Neuronal stem cell (in vitro differentiated cells): ENCODE measurements at regions not wholly inside any gene's neighbourhood (a gene's known extent, or its start where the extent isn't known, plus 50 kb on each side); places are given as distances from the start of the nearest gene placed in this dataset.
A peak's percentile ranks its signal among the peaks of the same experiment; 100 is the strongest.

ENCODE experiments used
- DNase-seq: peaks from one replicate; pipeline ENCODE4 v3.0.0-alpha.2; 2013; ENCODE audit warnings: low spot score
- H2AFZ ChIP-seq: one replicate; pipeline ENCODE4 v1.6.1; 2013; ENCODE audit warnings: mild to moderate bottlenecking, low read length, inconsistent platforms
- H2AK5ac ChIP-seq: 2 replicates; pipeline ENCODE4 v1.6.1; 2013; ENCODE audit warnings: low read depth, mild to moderate bottlenecking, inconsistent platforms, low read length, moderate library complexity, mixed read lengths
- H2BK120ac ChIP-seq: 2 replicates; pipeline ENCODE4 v1.6.1; 2013; ENCODE audit warnings: low read depth, mild to moderate bottlenecking, inconsistent platforms, low read length, moderate library complexity, mixed read lengths
- H2BK12ac ChIP-seq: one replicate; pipeline ENCODE4 v1.6.1; 2013; ENCODE audit warnings: low read length, inconsistent platforms
- H2BK15ac ChIP-seq: 2 replicates; pipeline ENCODE4 v1.6.1; 2013; ENCODE audit warnings: mild to moderate bottlenecking, low read length, inconsistent platforms, mixed read lengths
- H2BK5ac ChIP-seq: one replicate; pipeline ENCODE4 v1.6.1; 2013; ENCODE audit warnings: inconsistent platforms, mild to moderate bottlenecking, low read length, moderate library complexity
- H3K14ac ChIP-seq: one replicate; pipeline ENCODE4 v1.6.1; 2013; ENCODE audit warnings: low read length, inconsistent platforms
- H3K18ac ChIP-seq: 2 replicates; pipeline ENCODE4 v1.6.1; 2013; ENCODE audit warnings: low read length, inconsistent platforms
- H3K23ac ChIP-seq: 2 replicates; pipeline ENCODE4 v1.6.1; 2013; ENCODE audit warnings: low read depth, mild to moderate bottlenecking, mixed read lengths, low read length, inconsistent platforms; ENCODE audit not compliant: poor library complexity
- H3K27ac ChIP-seq: replicated peaks from 3 replicates; pipeline ENCODE4 v1.5.1; 2013; ENCODE audit warnings: low read length, inconsistent platforms
- H3K27me3 ChIP-seq, 3 experiments: 2 replicates each; pipeline ENCODE4 v1.6.1; 2013; ENCODE audit warnings: low read length in 3 of 3, mild to moderate bottlenecking in 2 of 3, inconsistent platforms in 1 of 3, low read depth in 1 of 3, mixed read lengths in 1 of 3, moderate library complexity in 1 of 3; ENCODE audit not compliant: control insufficient read depth in 3 of 3, insufficient read depth in 3 of 3
- H3K36me3 ChIP-seq, 2 donors: replicated peaks in 1 of 2; 2 replicates each; pipeline ENCODE4 v1.6.1; 2013; ENCODE audit warnings: low read length in 2 of 2; ENCODE audit not compliant: control insufficient read depth in 2 of 2, insufficient read depth in 2 of 2
- H3K4ac ChIP-seq: 2 replicates; pipeline ENCODE4 v1.6.1; 2013; ENCODE audit warnings: inconsistent platforms, mild to moderate bottlenecking, low read length, moderate library complexity
- H3K4me1 ChIP-seq, 2 donors: 1 replicate in 1 of 2; 2 replicates in 1 of 2; pipeline ENCODE4 v1.6.1; 2013; ENCODE audit warnings: low read length in 2 of 2, low read depth in 1 of 2; ENCODE audit not compliant: control insufficient read depth in 2 of 2, insufficient read depth in 1 of 2
- H3K4me2 ChIP-seq: one replicate; pipeline ENCODE4 v1.6.1; 2013; ENCODE audit warnings: mild to moderate bottlenecking, low read length, inconsistent platforms; ENCODE audit not compliant: insufficient read depth, poor library complexity, severe bottlenecking
- H3K4me3 ChIP-seq, 2 donors: 2 replicates each; pipeline ENCODE4 v1.5.1; 2013; ENCODE audit warnings: low read length in 2 of 2, mild to moderate bottlenecking in 2 of 2, inconsistent platforms in 1 of 2, moderate library complexity in 1 of 2
- H3K79me1 ChIP-seq: one replicate; pipeline ENCODE4 v1.6.1; 2013; ENCODE audit warnings: low read depth, mild to moderate bottlenecking, inconsistent platforms, low read length, moderate library complexity
- H3K9ac ChIP-seq: one replicate; pipeline ENCODE4 v1.6.1; 2013; ENCODE audit warnings: mild to moderate bottlenecking, low read depth, low read length, inconsistent platforms; ENCODE audit not compliant: poor library complexity
- H3K9me3 ChIP-seq, 2 donors: replicated peaks in 1 of 2; 2 replicates each; pipeline versions ENCODE3 to v1.6.1; 2013; ENCODE audit warnings: low read length in 2 of 2, mild to moderate bottlenecking in 2 of 2, inconsistent platforms in 1 of 2, low read depth in 1 of 2, mixed read lengths in 1 of 2, moderate library complexity in 1 of 2; ENCODE audit not compliant: control insufficient read depth in 2 of 2, insufficient read depth in 1 of 2
- H4K8ac ChIP-seq: one replicate; pipeline ENCODE4 v1.6.1; 2013; ENCODE audit warnings: low read depth, mild to moderate bottlenecking, inconsistent platforms, low read length, moderate library complexity
- H4K91ac ChIP-seq: one replicate; pipeline ENCODE4 v1.6.1; 2013; ENCODE audit warnings: low read length, low read depth, mild to moderate bottlenecking, inconsistent platforms; ENCODE audit not compliant: poor library complexity
- WGBS, 2 donors: extraction: QIAGEN DNeasy Blood & Tissue Kit; methylation state at CpG; one replicate each; pipeline ENCODE4 v1.1.7; 2013; ENCODE audit warnings: missing lambda C conversion rate in 2 of 2, mixed read lengths in 1 of 2; ENCODE audit not compliant: insufficient read length in 2 of 2, insufficient replicate concordance in 1 of 2; ENCODE audit errors: extremely low coverage in 2 of 2; 5-methylcytosine and 5-hydroxymethylcytosine counted together

DNA sequence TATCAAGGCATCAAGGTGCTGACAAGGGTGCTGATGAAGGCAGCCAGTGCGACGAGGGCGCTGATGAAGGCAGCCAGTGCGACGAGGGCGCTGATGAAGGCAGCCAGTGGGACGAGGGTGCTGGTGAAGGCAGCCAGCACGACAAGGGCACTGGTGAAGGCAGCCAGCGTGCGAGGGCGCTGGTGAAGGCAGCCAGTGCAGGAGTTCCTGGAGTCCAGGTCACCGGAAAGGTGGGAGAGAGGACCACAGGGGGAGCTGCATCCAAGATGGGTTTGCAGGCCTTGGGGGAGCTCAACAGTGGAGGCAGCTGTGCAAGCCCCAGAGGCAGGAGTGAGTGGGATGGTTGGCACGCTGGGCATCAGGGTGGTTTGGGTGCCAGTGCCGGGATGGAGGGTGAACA lies 176.3 kb downstream of the TBXT start:
- H3K27me3 ChIP-seq = peaks cover 17 to 67% (median 46%) of the 10 kb centered on the region in 3 experiments
- no peaks in the 10 kb centered on the region for H3K9me3 ChIP-seq
- H2BK5ac ChIP-seq = no peak overlapping the region
- no CpG with 5 or more reads among the region's 14 CpGs for WGBS, 2 donors
- H3K27ac ChIP-seq = no peak overlapping the region
- no peak overlapping the region for H2AFZ ChIP-seq
- no peak overlapping the region for H3K4me2 ChIP-seq
- H2AK5ac ChIP-seq = no peak overlapping the region
- no peak overlapping the region for H3K14ac ChIP-seq
- H3K4me1 ChIP-seq = peaks cover 5 to 8% of the 10 kb centered on the region in 2 donors
- H3K4ac ChIP-seq = no peak overlapping the region
- H2BK120ac ChIP-seq = no peak overlapping the region
- no peak overlapping the region for H2BK15ac ChIP-seq
- DNase-seq = no peak
- H3K79me1 ChIP-seq = no peaks in the 10 kb centered on the region
- H2BK12ac ChIP-seq = no peak overlapping the region
- H3K4me3 ChIP-seq = no peak overlapping the region
- H3K18ac ChIP-seq = peak overlapping the region; percentile 41
- no peak overlapping the region for H3K9ac ChIP-seq
- peak overlapping the region; percentile 26 for H3K23ac ChIP-seq
- no peak overlapping the region for H4K8ac ChIP-seq
- no peak overlapping the region for H4K91ac ChIP-seq
- no peaks in the 10 kb centered on the region for H3K36me3 ChIP-seq

DNA sequence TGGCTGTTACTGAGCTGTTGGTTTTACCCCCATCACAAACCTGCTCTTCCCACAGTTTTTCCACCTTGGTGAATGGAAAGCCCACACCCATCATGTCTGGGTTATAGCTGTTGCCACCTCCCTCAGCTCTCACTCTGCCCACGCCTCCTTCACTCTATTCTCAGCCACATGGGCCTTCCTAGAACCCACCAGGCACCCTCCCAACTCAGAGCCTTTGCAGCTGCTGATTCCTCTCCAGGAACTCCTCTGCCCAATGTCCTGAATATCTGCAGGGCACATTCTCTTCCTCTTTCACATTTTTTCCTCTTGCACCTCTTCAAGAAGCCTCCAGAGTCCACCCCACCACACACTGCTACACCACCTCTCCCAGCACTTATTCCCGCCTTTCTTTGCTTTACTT lies 177.4 kb downstream of the TBXT start:
- H3K9me3 ChIP-seq = no peaks in the 10 kb centered on the region
- no peak overlapping the region for H3K4me2 ChIP-seq
- H3K14ac ChIP-seq = no peak overlapping the region
- no peak for DNase-seq
- H3K79me1 ChIP-seq = no peaks in the 10 kb centered on the region
- no peak overlapping the region for H3K4ac ChIP-seq
- H3K27me3 ChIP-seq = peaks cover 18 to 74% (median 57%) of the 10 kb centered on the region in 3 experiments
- no peak overlapping the region for H2AK5ac ChIP-seq
- no peak overlapping the region for H2BK12ac ChIP-seq
- no peak overlapping the region for H4K8ac ChIP-seq
- no CpG with 5 or more reads among the region's 2 CpGs for whole genome bisulfite sequencing, 2 donors
- no peak overlapping the region for H3K18ac ChIP-seq
- H3K9ac ChIP-seq = no peak overlapping the region
- no peak overlapping the region for H2AFZ ChIP-seq
- H3K4me3 ChIP-seq = no peak overlapping the region
- no peak overlapping the region for H2BK120ac ChIP-seq
- no peak overlapping the region for H2BK5ac ChIP-seq
- H4K91ac ChIP-seq = no peak overlapping the region
- no peak overlapping the region for H2BK15ac ChIP-seq
- H3K36me3 ChIP-seq = no peaks in the 10 kb centered on the region
- no peak overlapping the region for H3K23ac ChIP-seq
- H3K27ac ChIP-seq = no peak overlapping the region
- H3K4me1 ChIP-seq = peaks cover 5 to 8% of the 10 kb centered on the region in 2 donors

DNA sequence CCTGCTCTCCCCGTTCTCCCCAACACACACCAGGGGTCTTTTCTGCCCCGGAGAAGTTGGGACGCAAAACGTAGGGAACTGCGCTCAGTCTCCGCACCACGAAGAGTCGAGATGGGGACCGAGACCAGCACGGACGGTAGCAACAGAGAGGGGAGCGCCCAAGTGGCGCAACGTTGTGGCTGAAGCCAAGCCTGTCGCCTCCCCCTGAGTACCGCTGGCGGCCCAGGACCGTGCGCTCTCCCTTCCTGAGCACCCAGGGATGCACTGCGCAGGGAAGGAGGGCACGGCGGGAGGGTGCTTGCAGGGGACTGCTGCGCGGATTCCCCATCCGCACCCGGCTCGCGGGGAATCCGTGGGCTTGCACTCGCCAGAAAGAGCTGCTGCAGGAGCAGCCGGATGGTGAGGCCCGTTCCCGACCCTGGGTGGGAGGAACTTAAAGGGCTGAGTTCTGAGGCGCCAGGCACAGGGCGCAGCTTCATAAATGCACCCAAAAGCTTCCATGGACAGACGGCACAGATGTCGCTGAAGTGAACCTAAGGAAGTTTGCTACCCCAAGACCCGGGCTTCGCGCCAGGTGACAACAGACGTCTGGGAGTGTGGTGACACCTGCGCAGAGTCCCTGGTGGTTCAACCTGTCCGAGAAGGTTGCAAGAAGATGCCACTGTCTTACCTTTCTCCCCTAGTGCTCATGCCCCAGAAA lies 178.7 kb downstream of the TBXT start:
- Histone ChIP-seq H2BK5ac (no peak overlapping the region), H3K27me3 (peaks cover 18 to 83% (median 62%) of the 10 kb centered on the region in 3 experiments), H3K9ac (peak overlapping the region; percentile 70), H3K4me2 (peak overlapping the region; percentile 70), H3K9me3 (no peaks in the 10 kb centered on the region), H4K8ac (peak overlapping the region; percentile 43), H2BK12ac (no peak overlapping the region), H3K14ac (peak overlapping the region; percentile 22), H2BK15ac (no peak overlapping the region), H2AK5ac (peak overlapping the region; percentile 13), H3K4me3 (peak overlapping the region; percentile 37 to 71), H3K23ac (peak overlapping the region; percentile 48), H2AFZ (peak overlapping the region; percentile 82), H3K36me3 (no peaks in the 10 kb centered on the region), H3K4ac (no peak overlapping the region), H3K4me1 (peaks cover 5 to 8% of the 10 kb centered on the region in 2 donors), H3K18ac (peak overlapping the region; percentile 88), H3K27ac (no peak overlapping the region), H2BK120ac (no peak overlapping the region), H4K91ac (peak overlapping the region; percentile 44), H3K79me1 (no peaks in the 10 kb centered on the region)
- no peak for DNase-seq
- WGBS, 2 donors = no CpG with 5 or more reads among the region's 43 CpGs

DNA sequence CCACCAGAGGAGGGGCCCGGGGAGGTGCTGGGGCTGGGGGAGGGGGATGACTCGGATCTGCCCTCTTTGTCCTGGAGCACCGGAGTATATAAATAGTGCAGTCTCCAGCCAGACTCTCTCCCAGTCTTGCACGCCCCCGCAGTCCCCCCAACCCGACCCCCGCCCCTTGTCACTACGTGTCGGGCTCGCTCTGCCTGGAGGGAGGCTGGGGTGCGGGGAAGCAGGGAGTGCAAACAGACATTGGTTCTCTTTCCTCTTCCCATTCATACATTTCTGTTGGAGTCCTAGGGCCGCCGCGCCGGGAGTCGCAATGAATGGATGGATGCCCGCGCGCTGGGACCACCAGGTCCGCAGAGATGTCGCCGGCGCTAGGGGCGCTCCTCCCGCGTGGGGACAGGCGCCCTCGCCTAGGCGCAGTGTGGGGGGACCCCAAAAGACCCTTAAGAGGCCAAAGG lies 179.3 kb downstream of the TBXT start:
- Histone ChIP-seq H2BK120ac (no peak overlapping the region), H3K9me3 (no peaks in the 10 kb centered on the region), H2BK5ac (no peak overlapping the region), H2BK12ac (no peak overlapping the region), H4K8ac (no peak overlapping the region), H3K9ac (peak overlapping the region; percentile 7), H3K23ac (no peak overlapping the region), H3K4me2 (peak overlapping the region; percentile 70), H3K27me3 (peaks cover 18 to 84% (median 62%) of the 10 kb centered on the region in 3 experiments), H3K14ac (no peak overlapping the region), H3K36me3 (no peaks in the 10 kb centered on the region), H3K4me1 (peaks cover 5 to 8% of the 10 kb centered on the region in 2 donors), H4K91ac (no peak overlapping the region), H2BK15ac (no peak overlapping the region), H3K4ac (no peak overlapping the region), H3K79me1 (no peaks in the 10 kb centered on the region), H3K18ac (peak overlapping the region; percentile 88), H2AFZ (peak overlapping the region; percentile 82), H3K4me3 (peak overlapping the region; percentile 37 to 71), H3K27ac (no peak overlapping the region), H2AK5ac (no peak overlapping the region)
- no peak for DNase-seq
- no CpG with 5 or more reads among the region's 29 CpGs for WGBS, 2 donors
